ENCODE measurements at regions not wholly inside any gene's neighbourhood (a gene's known extent, or its start where the extent isn't known, plus 50 kb on each side); places are given as distances from the start of the nearest gene placed in this dataset.
"Not testable (repeated sequence)": the region's sequence is repeated elsewhere in the genome, so short reads cannot be mapped to it uniquely, and the experiment has no call there.

DNA sequence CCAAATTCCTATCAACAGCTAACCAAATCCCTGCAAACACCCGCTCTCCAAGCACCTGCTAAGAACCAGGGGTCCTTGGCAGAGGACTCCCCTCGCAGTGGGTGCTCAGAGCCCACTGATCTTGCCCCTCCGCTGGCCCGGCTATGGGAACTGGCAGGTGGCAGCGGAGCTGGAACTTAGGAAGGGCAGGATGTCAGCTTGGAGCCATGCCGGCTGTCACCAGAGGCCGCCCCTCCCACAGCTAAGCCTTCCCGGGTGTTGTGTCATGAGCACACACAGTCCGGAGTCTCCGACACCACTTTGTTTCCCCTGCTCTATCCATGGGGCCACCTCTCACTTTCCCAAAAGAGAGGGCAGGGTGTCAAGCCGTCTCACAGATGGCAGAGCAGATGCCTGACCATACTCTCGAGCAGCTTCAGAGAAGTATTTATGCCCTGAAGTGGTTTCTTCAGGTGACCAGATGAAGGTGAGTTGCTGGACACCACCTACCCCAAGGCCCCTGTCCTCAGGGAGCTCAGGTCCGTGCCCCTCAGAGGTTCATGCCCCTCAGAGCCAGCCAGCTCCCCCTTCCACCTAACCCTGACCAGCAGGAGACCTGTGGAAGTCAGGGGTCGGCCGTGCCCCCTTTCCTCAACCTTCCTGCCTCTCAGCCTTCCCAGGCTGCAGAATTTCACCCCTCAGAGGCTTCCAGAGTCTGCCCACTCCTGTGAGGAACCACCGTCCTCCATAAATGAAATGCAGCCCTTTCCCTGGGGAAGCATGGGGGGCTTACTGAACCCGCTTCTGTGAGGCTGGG is 545.7 kb upstream of the B3GAT1 start:
- no peak for ATAC-seq (ENCODE audit: low read depth)
- DNase-seq: no peak
- Histone ChIP-seq H3K4me2 (replicated peaks; ENCODE audit: low read depth, low read length, poor library complexity, severe bottlenecking) (no peak overlapping the region), H3K27ac (ENCODE audit: low read length in 2 of 2) (no peak overlapping the region), H3K79me2 (ENCODE audit: control insufficient read depth, insufficient read depth, low read length) (no peaks in the 10 kb centered on the region), H2AFZ (ENCODE audit: insufficient read depth, low read depth, low read length, poor library complexity, severe bottlenecking) (no peak overlapping the region), H3K9me3 (ENCODE audit: control extremely low read depth in 1 of 3, control insufficient read depth in 2 of 3, insufficient read depth in 1 of 3, low read length in 2 of 3) (peaks cover 0 to 3% (median 0%) of the 10 kb centered on the region in 3 donors), H4K20me1 (ENCODE audit: control insufficient read depth, insufficient read depth, low read length, poor library complexity, severe bottlenecking) (no peaks in the 10 kb centered on the region), H3K36me3 (replicated peaks in 1 of 2; ENCODE audit: control extremely low read depth in 1 of 2, control insufficient read depth in 1 of 2, extremely low read depth in 1 of 2, insufficient read depth in 2 of 2, low read length in 1 of 2) (no peaks in the 10 kb centered on the region), H3K27me3 (replicated peaks in 1 of 4; ENCODE audit: control extremely low read depth in 1 of 4, control insufficient read depth in 3 of 4, insufficient read depth in 4 of 4, low read length in 3 of 4) (no peaks in the 10 kb centered on the region), H3K4me3 (ENCODE audit: control extremely low read depth in 1 of 5, extremely low read depth in 1 of 5, insufficient read depth in 1 of 5, low read depth in 2 of 5, low read length in 4 of 5) (no peak overlapping the region), H3K9ac (ENCODE audit: low read length) (no peak overlapping the region), H3K4me1 (ENCODE audit: control insufficient read depth in 2 of 2, insufficient read depth in 2 of 2, low read length in 2 of 2) (no peaks in the 10 kb centered on the region)
- no peak for TF ChIP-seq EZH2 (IDR thresholded peaks at IDR 0.05; ENCODE audit: borderline replicate concordance, insufficient read depth, low read depth, low read length, poor library complexity, severe bottlenecking)
- TF ChIP-seq, protein P1, sequence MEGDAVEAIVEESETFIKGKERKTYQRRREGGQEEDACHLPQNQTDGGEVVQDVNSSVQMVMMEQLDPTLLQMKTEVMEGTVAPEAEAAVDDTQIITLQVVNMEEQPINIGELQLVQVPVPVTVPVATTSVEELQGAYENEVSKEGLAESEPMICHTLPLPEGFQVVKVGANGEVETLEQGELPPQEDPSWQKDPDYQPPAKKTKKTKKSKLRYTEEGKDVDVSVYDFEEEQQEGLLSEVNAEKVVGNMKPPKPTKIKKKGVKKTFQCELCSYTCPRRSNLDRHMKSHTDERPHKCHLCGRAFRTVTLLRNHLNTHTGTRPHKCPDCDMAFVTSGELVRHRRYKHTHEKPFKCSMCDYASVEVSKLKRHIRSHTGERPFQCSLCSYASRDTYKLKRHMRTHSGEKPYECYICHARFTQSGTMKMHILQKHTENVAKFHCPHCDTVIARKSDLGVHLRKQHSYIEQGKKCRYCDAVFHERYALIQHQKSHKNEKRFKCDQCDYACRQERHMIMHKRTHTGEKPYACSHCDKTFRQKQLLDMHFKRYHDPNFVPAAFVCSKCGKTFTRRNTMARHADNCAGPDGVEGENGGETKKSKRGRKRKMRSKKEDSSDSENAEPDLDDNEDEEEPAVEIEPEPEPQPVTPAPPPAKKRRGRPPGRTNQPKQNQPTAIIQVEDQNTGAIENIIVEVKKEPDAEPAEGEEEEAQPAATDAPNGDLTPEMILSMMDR (IDR thresholded peaks at IDR 0.05): no peak
- Mint-ChIP-seq H3K9me3 (ENCODE audit: insufficient read depth) (no peaks in the 10 kb centered on the region), H3K27me3 (peaks cover 5% of the 10 kb centered on the region), H3K4me1 (no peaks in the 10 kb centered on the region), H3K27ac (no peak overlapping the region), H3K4me3 (no peak overlapping the region)
- ChIA-PET POLR2A (no interaction called here), CTCF (no interaction called here)
- intact Hi-C loops (cut with micrococcal nuclease): no loop called here
- WGBS (ENCODE audit: insufficient coverage): 81% methylated on average over 16 of the region's 17 CpGs

DNA sequence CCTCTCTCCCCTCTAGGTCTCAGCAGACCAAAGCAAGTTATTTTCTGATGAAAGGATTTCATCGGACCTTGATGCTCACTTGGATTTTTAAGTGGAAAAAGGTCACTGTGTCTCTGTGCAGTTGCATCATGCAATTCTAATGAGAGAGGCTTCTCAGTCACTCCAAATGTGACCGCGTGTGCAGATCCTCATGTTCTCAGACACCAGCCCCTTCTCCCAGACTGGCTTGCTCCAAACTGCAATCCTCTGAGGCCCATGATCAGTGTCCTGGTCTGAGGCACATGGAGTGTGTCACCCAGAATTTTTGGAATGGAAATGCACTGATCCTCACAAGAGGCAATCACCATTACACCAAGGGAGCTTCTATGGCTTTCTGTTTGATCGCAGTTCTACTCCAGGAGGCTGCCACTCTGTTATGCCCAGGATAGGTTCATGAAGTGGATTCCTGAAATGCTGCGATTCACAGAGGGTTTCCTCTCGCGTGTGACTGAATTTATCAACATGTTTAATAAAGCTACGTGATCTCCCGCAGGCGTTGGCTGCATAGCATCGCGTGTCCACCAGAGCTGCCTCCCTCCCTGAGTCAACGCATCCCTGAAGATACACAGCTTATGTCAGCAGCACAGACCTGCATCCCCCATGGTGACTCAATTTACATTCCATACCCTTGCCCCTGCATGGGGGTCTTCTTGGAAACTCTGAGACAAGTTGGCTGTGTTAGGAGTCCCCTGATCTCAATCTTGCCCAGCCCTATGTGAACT is 544.6 kb upstream of the B3GAT1 start:
- Histone ChIP-seq H3K9ac (ENCODE audit: low read length) (no peak overlapping the region), H3K79me2 (ENCODE audit: control insufficient read depth, insufficient read depth, low read length) (no peaks in the 10 kb centered on the region), H3K4me3 (ENCODE audit: control extremely low read depth in 1 of 5, extremely low read depth in 1 of 5, insufficient read depth in 1 of 5, low read depth in 2 of 5, low read length in 4 of 5) (no peak overlapping the region), H3K27ac (ENCODE audit: low read length in 2 of 2) (no peak overlapping the region), H4K20me1 (ENCODE audit: control insufficient read depth, insufficient read depth, low read length, poor library complexity, severe bottlenecking) (no peaks in the 10 kb centered on the region), H3K27me3 (replicated peaks in 1 of 4; ENCODE audit: control extremely low read depth in 1 of 4, control insufficient read depth in 3 of 4, insufficient read depth in 4 of 4, low read length in 3 of 4) (no peaks in the 10 kb centered on the region), H3K36me3 (replicated peaks in 1 of 2; ENCODE audit: control extremely low read depth in 1 of 2, control insufficient read depth in 1 of 2, extremely low read depth in 1 of 2, insufficient read depth in 2 of 2, low read length in 1 of 2) (no peaks in the 10 kb centered on the region), H3K4me2 (replicated peaks; ENCODE audit: low read depth, low read length, poor library complexity, severe bottlenecking) (no peak overlapping the region), H2AFZ (ENCODE audit: insufficient read depth, low read depth, low read length, poor library complexity, severe bottlenecking) (no peak overlapping the region), H3K9me3 (ENCODE audit: control extremely low read depth in 1 of 3, control insufficient read depth in 2 of 3, insufficient read depth in 1 of 3, low read length in 2 of 3) (peaks cover 0 to 3% (median 0%) of the 10 kb centered on the region in 3 donors), H3K4me1 (ENCODE audit: control insufficient read depth in 2 of 2, insufficient read depth in 2 of 2, low read length in 2 of 2) (no peaks in the 10 kb centered on the region)
- CTCF ChIA-PET: no interaction called here
- peaks cover 5% of the 10 kb centered on the region for H3K27me3 Mint-ChIP-seq
- DNase-seq (no peak), ATAC-seq (ENCODE audit: low read depth) (no peak)
- H3K27ac Mint-ChIP-seq: no peak overlapping the region
- H3K9me3 Mint-ChIP-seq (ENCODE audit: insufficient read depth): no peaks in the 10 kb centered on the region
- H3K4me1 Mint-ChIP-seq: no peaks in the 10 kb centered on the region
- intact Hi-C loops (cut with micrococcal nuclease): no loop called here
- POLR2A ChIA-PET: no interaction called here
- H3K4me3 Mint-ChIP-seq: no peak overlapping the region
- TF ChIP-seq, protein P1 (IDR thresholded peaks at IDR 0.05): no peak
- no peak for TF ChIP-seq EZH2 (IDR thresholded peaks at IDR 0.05; ENCODE audit: borderline replicate concordance, insufficient read depth, low read depth, low read length, poor library complexity, severe bottlenecking)
- 98% methylated on average over 8 of the region's 13 CpGs for WGBS (ENCODE audit: insufficient coverage)

DNA sequence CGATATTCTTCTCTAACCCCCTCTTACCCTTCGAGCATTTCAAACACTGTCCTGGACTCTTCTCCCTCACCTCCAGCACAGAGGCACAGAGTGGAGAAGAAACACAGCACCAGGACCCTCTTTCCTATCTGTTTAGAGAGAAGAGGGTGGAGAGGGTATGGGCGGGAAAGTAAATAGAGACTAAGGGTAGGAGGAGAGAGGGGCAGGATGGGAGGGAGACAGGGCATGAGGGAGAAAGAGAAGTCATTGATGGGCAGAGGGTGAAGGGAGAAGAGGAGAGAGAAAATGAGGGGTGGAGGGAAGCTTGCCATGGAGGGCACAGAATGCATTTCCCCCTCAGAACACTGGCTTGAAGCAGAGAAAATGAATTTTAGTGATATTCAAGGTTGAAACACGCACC is 543.9 kb upstream of the B3GAT1 start:
- H3K9me3 ChIP-seq (ENCODE audit: control extremely low read depth in 1 of 3, control insufficient read depth in 2 of 3, insufficient read depth in 1 of 3, low read length in 2 of 3); H3K9me3 Mint-ChIP-seq (ENCODE audit: insufficient read depth); H2AFZ ChIP-seq (ENCODE audit: insufficient read depth, low read depth, low read length, poor library complexity, severe bottlenecking); H3K9ac ChIP-seq (ENCODE audit: low read length); H3K27me3 Mint-ChIP-seq; H3K27ac Mint-ChIP-seq; CTCF ChIA-PET; DNase-seq; H3K4me3 Mint-ChIP-seq; POLR2A ChIA-PET; H3K4me1 ChIP-seq (ENCODE audit: control insufficient read depth in 2 of 2, insufficient read depth in 2 of 2, low read length in 2 of 2); H4K20me1 ChIP-seq (ENCODE audit: control insufficient read depth, insufficient read depth, low read length, poor library complexity, severe bottlenecking); H3K4me1 Mint-ChIP-seq; H3K36me3 ChIP-seq (replicated peaks in 1 of 2; ENCODE audit: control extremely low read depth in 1 of 2, control insufficient read depth in 1 of 2, extremely low read depth in 1 of 2, insufficient read depth in 2 of 2, low read length in 1 of 2); H3K27me3 ChIP-seq (replicated peaks in 1 of 4; ENCODE audit: control extremely low read depth in 1 of 4, control insufficient read depth in 3 of 4, insufficient read depth in 4 of 4, low read length in 3 of 4); H3K4me3 ChIP-seq (ENCODE audit: control extremely low read depth in 1 of 5, extremely low read depth in 1 of 5, insufficient read depth in 1 of 5, low read depth in 2 of 5, low read length in 4 of 5); H3K79me2 ChIP-seq (ENCODE audit: control insufficient read depth, insufficient read depth, low read length); ATAC-seq (ENCODE audit: low read depth); H3K4me2 ChIP-seq (replicated peaks; ENCODE audit: low read depth, low read length, poor library complexity, severe bottlenecking); intact Hi-C loops (cut with micrococcal nuclease); H3K27ac ChIP-seq (ENCODE audit: low read length in 2 of 2): not testable (repeated sequence)
- WGBS (ENCODE audit: insufficient coverage): 100% methylated on average over 2 of the region's 4 CpGs
